Transverse colon (tissue), 4 donors: ENCODE measurements at regions not wholly inside any gene's neighbourhood (a gene's known extent, or its start where the extent isn't known, plus 50 kb on each side); places are given as distances from the start of the nearest gene placed in this dataset.

ENCODE experiments used
- DNase-seq: peaks from one replicate; pipeline ENCODE4 v3.0.0-alpha.2; 2019
- H3K27ac ChIP-seq, 4 donors: fragments of 200-600 bp; sonication (generic); 2 replicates each; pipeline ENCODE4 v1.5.1; 2016 to 2018; ENCODE audit warnings: inconsistent platforms in 4 of 4
- H3K27me3 ChIP-seq: fragments of 200-600 bp; sonication (generic); 2 replicates; pipeline ENCODE4 v1.5.1; 2017; ENCODE audit warnings: inconsistent platforms
- H3K36me3 ChIP-seq, 4 donors: fragments of 200-600 bp; sonication (generic); 2 replicates each; pipeline ENCODE4 v1.5.1; 2017 to 2019; ENCODE audit warnings: inconsistent platforms in 4 of 4
- H3K4me1 ChIP-seq, 4 donors: fragments of 200-600 bp; sonication (generic); 2 replicates each; pipeline ENCODE4 v1.5.1; 2017 to 2020; ENCODE audit warnings: inconsistent platforms in 4 of 4
- H3K4me3 ChIP-seq, 4 donors: fragments of 200-600 bp; sonication (generic); 1 replicate in 1 of 4; 2 replicates in 3 of 4; pipeline versions ENCODE4 v1.5.1 to v1.6.1; 2017 to 2019; ENCODE audit warnings: inconsistent platforms in 4 of 4
- H3K9me3 ChIP-seq, 2 donors: fragments of 200-600 bp; sonication (generic); 2 replicates each; pipeline ENCODE4 v1.5.1; 2017 to 2019; ENCODE audit warnings: inconsistent platforms in 2 of 2
- EP300 ChIP-seq: sonication (generic); formaldehyde crosslinking; IDR thresholded peaks from one replicate; pipeline ENCODE4 v1.6.1; 2017; ENCODE audit warnings: antibody characterized with exemption, low read depth
- POLR2A ChIP-seq: fragments of 450-650 bp; IDR thresholded peaks from one replicate; pipeline ENCODE4 v1.6.1; 2016; ENCODE audit warnings: antibody characterized with exemption, mild to moderate bottlenecking, moderate library complexity
- POLR2AphosphoS5 ChIP-seq, 3 donors: sonication (generic); formaldehyde crosslinking; IDR thresholded peaks; one replicate each; pipeline ENCODE4 v1.6.1; 2016; ENCODE audit warnings: antibody characterized with exemption in 3 of 3
- WGBS, 2 donors: methylation state at CpG; one replicate each; pipeline ENCODE4 v1.1.5; 2018; ENCODE audit warnings: low coverage in 1 of 2; 5-methylcytosine and 5-hydroxymethylcytosine counted together
- in situ Hi-C, 4 donors: fragments of 200-750 bp; cut with MboI; loops; one replicate each; pipeline versions ENCODE4 v1.15.0 to v1.15.1; 2017; ENCODE audit warnings: low sequenced_read_pairs in 3 of 4, low pct_ligation_motif_present in 1 of 4, low pct_unique_long_range_greater_than_20kb in 1 of 4
- intact Hi-C: fragments of 100-400 bp; cut with DNase I; formaldehyde crosslinking; loops from one replicate; pipeline ENCODE4 v1.15.1; 2023; ENCODE audit warnings: low total_unique reads
- TF ChIP-seq, protein P1 (sequence below), 5 experiments: fragments of 200-600 bp in 3 of 5; fragments of 450-650 bp in 2 of 5; sonication (generic) in 3 of 5; IDR thresholded peaks; 1 replicate in 2 of 5; 2 replicates in 3 of 5; pipeline ENCODE4 v1.5.1; 2016 to 2017; ENCODE audit warnings: antibody characterized with exemption in 5 of 5, inconsistent platforms in 3 of 5, mild to moderate bottlenecking in 2 of 5, moderate library complexity in 1 of 5

DNA sequence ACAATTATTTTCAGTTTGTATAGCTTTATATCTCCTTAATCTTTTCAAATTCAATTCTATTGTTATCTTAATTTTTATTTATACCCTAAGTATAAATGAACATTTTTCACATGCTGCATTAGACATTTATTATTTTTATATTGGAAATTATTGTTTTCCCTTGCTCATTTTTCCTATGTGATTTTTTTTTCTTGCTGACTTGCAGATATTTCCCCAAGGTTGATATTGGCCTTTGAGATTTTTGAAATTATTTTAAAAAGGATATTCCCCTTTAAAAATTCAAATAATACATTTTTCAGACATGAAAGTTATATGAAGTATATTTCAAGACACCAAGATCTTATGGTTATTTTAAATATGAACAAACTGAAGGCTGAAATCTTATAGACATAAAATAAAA is 234.2 kb downstream of the TRIM36 start:
- Histone ChIP-seq H3K27ac (no peak overlapping the region), H3K9me3 (peaks cover 8 to 12% of the 10 kb centered on the region in 2 donors), H3K4me3 (no peak overlapping the region), H3K4me1 (no peaks in the 10 kb centered on the region), H3K27me3 (no peaks in the 10 kb centered on the region), H3K36me3 (no peaks in the 10 kb centered on the region)
- in situ Hi-C loops = no loop called here
- intact Hi-C loops = no loop called here
- TF ChIP-seq POLR2AphosphoS5 (IDR thresholded peaks at IDR 0.05) = no peak
- no peak for TF ChIP-seq EP300
- TF ChIP-seq POLR2A = no peak
- TF ChIP-seq, protein P1, sequence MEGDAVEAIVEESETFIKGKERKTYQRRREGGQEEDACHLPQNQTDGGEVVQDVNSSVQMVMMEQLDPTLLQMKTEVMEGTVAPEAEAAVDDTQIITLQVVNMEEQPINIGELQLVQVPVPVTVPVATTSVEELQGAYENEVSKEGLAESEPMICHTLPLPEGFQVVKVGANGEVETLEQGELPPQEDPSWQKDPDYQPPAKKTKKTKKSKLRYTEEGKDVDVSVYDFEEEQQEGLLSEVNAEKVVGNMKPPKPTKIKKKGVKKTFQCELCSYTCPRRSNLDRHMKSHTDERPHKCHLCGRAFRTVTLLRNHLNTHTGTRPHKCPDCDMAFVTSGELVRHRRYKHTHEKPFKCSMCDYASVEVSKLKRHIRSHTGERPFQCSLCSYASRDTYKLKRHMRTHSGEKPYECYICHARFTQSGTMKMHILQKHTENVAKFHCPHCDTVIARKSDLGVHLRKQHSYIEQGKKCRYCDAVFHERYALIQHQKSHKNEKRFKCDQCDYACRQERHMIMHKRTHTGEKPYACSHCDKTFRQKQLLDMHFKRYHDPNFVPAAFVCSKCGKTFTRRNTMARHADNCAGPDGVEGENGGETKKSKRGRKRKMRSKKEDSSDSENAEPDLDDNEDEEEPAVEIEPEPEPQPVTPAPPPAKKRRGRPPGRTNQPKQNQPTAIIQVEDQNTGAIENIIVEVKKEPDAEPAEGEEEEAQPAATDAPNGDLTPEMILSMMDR (IDR thresholded peaks at IDR 0.05) = no peak
- no peak for DNase-seq

DNA sequence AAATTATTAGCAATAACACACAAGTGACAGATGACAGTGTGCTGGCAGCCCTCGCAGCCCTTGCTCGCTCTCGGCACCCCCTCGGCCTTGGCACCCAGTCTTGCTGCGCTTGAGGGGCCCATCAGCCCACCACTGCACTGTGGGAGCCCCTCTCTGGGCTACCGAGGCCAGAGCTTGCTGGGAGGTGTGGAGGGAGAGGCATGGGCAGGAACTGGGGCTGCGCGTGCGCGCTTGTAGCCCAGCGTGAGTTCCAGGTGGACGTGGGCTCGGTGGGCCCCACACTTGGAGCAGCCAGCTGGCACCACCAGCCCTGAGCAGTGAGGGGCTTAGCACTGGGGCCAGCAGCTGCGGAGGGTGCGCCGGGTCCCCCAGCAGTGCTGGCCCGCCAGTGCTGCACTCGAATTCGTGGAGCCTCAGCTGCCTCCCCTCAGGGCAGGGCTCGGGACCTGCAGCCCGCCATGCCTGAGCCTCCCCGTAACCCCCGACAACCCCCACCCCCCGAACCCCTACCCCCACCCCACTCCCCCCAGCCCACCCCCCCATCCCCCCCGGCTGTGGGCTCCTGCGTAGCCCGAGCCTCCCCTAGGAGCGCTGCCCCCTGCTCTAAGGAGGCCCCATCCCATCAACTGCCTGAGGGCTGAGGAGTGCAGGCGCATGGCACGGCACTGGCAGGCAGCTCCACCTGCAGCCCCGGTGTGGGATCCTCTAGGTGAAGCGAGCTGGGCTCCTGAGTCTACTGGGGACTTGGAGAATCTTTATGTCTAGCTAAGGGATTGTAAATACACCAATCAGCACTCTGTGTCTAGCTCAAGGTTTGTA is 240.9 kb downstream of the TRIM36 start:
- Histone ChIP-seq H3K36me3 (no peaks in the 10 kb centered on the region), H3K27me3 (no peaks in the 10 kb centered on the region), H3K9me3 (no peaks in the 10 kb centered on the region), H3K4me3 (no peak overlapping the region), H3K4me1 (no peaks in the 10 kb centered on the region), H3K27ac (no peak overlapping the region)
- in situ Hi-C loops (no loop called here), intact Hi-C loops (no loop called here)
- 89 to 100% methylated on average over 1 to 27 of the region's 32 CpGs for WGBS, 2 donors
- no peak for DNase-seq
- TF ChIP-seq, protein P1 (IDR thresholded peaks at IDR 0.05) = no peak
- TF ChIP-seq POLR2A = no peak
- TF ChIP-seq POLR2AphosphoS5 (IDR thresholded peaks at IDR 0.05) = no peak
- TF ChIP-seq EP300 = no peak

- H3K27ac ChIP-seq = no peak overlapping the region
- DNase-seq = no peak
- intact Hi-C loops (no loop called here), in situ Hi-C loops (no loop called here)
- no peak overlapping the region for H3K4me3 ChIP-seq
- H3K36me3 ChIP-seq = no peaks in the 10 kb centered on the region
- 99% methylated on average over 4 of the region's 4 CpGs; no CpG with 5 or more reads in 1 of the 2 donors for WGBS, 2 donors
- H3K4me1 ChIP-seq = no peaks in the 10 kb centered on the region
- no peaks in the 10 kb centered on the region for H3K27me3 ChIP-seq
- H3K9me3 ChIP-seq = no peaks in the 10 kb centered on the region
- TF ChIP-seq POLR2A = no peak
- TF ChIP-seq EP300 = no peak
- TF ChIP-seq POLR2AphosphoS5 (IDR thresholded peaks at IDR 0.05) = no peak
- TF ChIP-seq, protein P1 (IDR thresholded peaks at IDR 0.05) = no peak
These were observed 244.9 kb downstream of the TRIM36 start for GRCh38 chr5:114924769-114925168.

- no peaks in the 10 kb centered on the region for H3K36me3 ChIP-seq
- H3K27ac ChIP-seq = no peak overlapping the region
- H3K4me3 ChIP-seq = no peak overlapping the region
- intact Hi-C loops (loop anchor here (2.0 kb wide), 1 partner anchor 52 kb away; no protein-coding TSS in a partner anchor), in situ Hi-C loops (no loop called here)
- no peaks in the 10 kb centered on the region for H3K4me1 ChIP-seq
- TF ChIP-seq POLR2A (no peak), POLR2AphosphoS5 (IDR thresholded peaks at IDR 0.05) (no peak), EP300 (no peak)
- TF ChIP-seq, protein P1 (IDR thresholded peaks at IDR 0.05) = no peak
- no peak for DNase-seq
- no peaks in the 10 kb centered on the region for H3K27me3 ChIP-seq
- 77 to 79% methylated on average over 4 of the region's 4 CpGs for WGBS, 2 donors
- H3K9me3 ChIP-seq = no peaks in the 10 kb centered on the region
These were observed 257.4 kb downstream of the TRIM36 start for GRCh38 chr5:114912189-114912920.
